ENCODE measurements at regions not wholly inside any gene's neighbourhood (a gene's known extent, or its start where the extent isn't known, plus 50 kb on each side); places are given as distances from the start of the nearest gene placed in this dataset.

- DNase-seq: no peak
Observed at GRCh38 chr10:27599546-27599945, 95.4 kb downstream of the RAB18 start.

DNA sequence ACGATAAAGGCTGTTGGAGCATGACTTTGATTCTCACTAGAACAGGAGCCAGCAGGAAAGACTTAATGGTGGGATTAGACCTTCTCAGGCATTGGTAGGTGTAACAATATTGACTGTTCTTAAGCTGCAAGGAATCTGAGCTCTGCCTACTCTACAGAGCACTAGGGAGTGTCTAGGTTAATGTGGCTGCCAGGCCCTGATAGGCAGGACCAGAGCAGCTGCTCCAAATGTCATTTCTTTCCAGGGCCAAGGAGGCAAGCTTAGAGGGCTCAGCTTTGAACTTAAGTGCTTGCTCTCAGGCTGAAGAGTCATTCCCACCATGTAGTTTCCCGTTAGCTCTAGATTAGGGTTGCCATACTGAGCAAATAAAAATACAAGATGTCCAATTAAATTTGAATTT, 96.8 kb downstream of the RAB18 start:
- DNase-seq: no peak

- no peak for DNase-seq
Observed at GRCh38 chr10:27601503-27601902, 97.4 kb downstream of the RAB18 start.

DNA sequence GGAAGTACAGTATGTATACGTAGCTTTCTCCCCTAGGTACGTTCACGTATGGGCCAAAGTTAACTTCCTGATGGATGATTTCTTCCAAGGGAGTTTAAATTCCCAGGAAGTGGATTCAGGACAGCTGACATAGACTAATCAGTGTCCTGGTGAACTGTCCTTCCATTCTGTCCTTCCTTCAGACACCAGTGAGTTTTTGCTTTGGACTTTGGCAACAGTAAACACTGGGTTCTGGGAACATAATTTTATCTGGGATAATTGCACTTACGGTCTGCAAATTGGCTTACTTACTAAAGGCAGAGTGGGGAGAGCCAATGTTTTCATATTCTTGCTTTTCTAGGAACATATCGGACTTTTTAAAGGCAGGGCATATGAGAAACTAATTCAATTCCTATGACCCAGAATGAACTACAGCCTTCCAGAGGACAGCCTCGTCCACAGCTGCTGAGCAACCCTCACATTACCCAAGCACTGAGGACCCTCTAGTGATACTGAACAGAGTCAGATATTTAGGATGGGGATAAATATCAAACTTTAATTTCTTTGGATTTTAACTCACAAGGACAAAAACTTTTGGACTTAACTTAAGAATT, 97.9 kb downstream of the RAB18 start:
- DNase-seq: no peak

GRCh38 chr10:27603104-27603503, 99.0 kb downstream of the RAB18 start:
- DNase-seq: no peak

DNA sequence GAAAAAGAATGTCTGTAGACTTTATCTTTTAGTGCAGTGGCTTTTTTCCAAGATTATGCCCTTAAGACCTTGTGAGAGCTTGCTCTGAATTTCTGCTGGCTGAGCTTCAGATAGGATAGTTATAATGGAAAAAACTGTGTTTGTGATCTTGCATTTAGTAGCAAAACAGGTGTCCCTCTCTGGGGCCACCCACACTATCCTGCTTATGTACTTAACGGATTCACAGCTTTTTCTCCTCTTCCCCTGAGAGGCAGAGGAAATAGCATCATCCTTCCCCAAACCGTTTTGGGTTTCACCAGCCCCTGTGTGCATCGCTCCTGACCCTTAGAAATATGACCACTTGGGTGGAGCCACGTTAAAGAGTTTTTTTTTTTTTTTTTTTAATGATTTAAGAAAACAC, 101.2 kb downstream of the RAB18 start:
- DNase-seq: no peak

DNA sequence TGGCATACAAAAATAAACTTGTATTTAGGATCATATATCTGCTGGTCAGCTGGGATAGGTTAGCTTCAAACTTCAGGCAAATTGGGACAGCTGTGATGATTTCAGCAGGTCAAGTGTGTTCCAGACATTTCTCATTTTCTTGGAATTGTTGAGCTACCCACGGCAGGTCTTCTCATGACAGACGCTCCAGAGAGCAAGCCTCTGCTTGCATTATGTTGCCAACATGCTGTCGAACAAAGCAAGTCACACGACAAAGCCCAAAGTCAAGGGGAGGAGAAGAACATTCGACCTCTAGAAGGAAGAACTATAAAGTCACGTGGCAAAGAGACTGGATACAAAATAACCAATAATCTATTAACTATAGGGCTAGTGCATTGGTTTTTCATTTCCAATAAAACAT, 103.5 kb downstream of the RAB18 start:
- no peak for DNase-seq

- DNase-seq: no peak
Observed at GRCh38 chr10:27611236-27611635, 107.1 kb downstream of the RAB18 start.

DNA sequence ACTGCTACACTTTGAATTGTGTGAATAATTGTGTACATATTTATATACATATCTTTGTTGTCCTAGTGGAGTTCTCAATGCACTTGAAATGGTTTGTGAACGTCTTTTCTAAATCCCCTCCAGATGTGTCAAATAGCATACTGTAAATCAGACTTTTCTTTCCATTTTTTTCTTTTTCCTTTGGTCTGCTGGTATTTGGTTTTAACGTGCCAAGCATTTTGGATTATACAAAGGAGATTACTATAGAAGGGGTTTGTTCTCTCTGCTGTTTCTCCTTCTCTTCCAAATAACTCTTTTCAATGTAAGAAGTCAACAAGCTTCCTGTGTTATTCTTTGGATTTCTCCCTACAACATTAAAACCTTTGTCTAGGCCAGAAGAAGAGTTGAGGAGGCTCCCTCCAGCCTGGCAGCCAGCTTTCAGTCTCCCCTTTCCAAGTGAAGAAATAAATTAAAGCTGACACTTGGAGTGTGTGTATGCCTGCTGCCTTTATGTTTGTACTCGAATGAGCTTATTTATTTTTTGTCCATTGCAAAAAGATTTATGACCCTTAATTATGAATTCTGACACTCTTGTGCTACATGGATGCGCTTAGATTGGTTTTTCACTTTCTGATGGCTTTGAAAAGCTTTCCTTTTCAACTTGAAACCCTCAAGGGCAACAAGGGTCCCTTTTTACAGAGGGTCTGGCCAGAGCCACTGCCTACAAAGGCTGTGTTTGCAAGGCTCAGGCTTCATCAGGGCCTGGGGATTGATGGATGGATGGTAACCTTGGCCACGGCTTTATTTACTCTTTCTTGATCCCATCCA, 107.8 kb downstream of the RAB18 start:
- no peak for DNase-seq

DNA sequence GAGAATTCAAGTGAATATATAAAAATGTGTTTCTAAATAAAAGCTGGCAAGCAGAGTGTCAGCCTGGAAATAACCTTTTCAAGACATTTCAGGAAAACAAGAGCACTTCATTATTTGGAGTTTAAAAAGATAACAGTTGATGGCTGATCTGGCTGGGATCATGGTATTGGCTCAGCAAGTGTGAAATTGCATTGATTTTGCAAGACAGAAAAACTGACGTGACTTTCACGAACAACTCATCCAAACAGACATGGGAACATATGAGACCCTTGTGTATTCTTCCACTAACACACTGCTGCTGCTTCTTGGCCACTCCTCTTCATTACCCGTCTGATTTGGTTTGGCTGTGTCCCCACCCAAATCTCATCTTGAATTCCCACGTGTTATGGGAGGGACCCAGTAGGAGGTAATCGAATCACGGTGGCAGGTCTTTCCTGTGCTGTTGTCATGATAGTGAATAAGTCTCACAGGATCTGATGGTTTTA, 108.5 kb downstream of the RAB18 start:
- DNase-seq: no peak

DNA sequence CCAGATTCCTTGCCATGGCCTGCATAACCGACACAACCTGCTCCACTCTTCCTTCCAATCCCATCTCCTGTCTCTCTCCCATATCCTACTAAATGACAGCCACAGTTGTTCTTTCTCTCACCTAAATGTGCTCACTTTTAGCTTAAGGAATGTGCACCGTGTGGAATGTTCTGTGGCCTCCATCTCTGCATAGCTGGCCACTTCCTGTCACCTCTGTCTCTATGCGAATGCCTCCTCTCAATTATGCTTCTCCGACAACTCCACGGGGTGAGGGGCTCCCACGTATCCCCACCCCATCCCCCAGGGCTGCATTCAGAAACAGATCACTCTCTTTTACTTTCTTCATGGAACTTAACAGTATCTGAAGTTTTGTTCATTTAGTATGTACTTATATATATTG, 110.7 kb downstream of the RAB18 start:
- no peak for DNase-seq

- no peak for DNase-seq
Observed at GRCh38 chr10:27618036-27618615, 114.0 kb downstream of the RAB18 start.

GRCh38 chr10:27618906-27619305, 114.8 kb downstream of the RAB18 start:
- DNase-seq: no peak

DNA sequence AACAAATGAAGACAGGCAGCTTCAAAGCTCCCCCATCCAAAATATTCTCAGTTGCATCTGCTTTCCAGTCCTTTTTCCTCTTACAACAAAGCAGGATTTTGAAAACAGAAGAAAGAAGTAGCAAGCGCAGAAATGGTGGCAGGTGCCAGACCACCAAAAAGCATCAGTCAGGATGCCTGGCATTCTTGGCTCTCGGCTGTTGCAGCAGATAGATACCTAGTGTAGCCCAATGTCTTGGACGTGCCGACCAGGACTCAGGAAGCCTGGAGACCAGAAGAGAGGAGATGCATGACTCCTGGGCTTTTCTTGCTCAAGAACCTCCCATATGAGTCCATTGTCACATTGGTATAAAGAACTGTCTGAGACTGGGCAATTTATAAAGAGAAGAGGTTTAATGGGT, 115.2 kb downstream of the RAB18 start:
- DNase-seq: no peak

- peak in 2 of 51 donors; percentile 1 to 27 for DNase-seq
Observed at GRCh38 chr10:27620430-27621397, 116.6 kb downstream of the RAB18 start.

DNA sequence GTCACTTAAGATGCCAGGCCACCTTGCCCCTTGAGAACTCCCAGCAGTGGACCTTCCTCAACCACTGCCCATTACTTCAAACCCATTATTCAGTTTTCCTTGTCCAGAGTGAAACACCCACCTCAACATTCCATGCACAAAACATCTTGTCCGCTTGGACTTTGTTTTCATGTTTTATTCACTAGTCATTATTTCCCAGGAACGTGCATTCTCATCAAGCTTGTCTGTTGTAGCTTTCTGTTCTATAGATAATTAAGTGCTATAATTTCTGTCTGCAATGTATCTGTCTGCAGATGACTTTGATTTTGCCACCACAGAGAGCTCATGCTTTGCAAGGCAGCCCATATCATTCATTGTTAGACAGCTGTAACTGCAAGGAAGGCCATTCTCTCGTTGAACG, 117.4 kb downstream of the RAB18 start:
- DNase-seq: no peak

DNA sequence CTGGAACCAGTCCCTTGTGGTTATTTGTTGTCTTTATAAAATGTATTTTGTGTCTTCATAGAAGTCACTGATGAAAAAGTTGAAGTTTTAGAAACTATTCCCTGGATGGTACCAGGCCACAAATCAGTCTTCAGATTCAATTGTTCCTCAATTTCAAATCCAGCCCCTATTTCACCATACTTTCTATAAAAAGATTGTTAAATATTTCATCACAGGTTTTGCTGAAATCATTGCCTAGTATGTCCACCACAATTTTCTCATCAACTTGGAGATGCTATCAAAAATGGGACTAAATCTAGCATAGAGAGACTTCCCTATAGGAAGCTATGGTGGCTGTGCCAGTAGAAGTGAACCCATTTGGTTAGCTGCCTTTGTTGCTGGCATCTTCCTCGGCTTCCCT, 118.5 kb downstream of the RAB18 start:
- DNase-seq: no peak
